Panc1 (cell line): ENCODE measurements at regions not wholly inside any gene's neighbourhood (a gene's known extent, or its start where the extent isn't known, plus 50 kb on each side); places are given as distances from the start of the nearest gene placed in this dataset.

ENCODE experiments used
- ATAC-seq: fragments of 200-7000 bp; cut with Tn5 transposase; 2 replicates; pipeline ENCODE4 v1.9.1; 2020; ENCODE audit warnings: mild to moderate bottlenecking, moderate library complexity
- BruUV-seq: library from RNA; stranded (reverse); fragments of 400-500 nt; replicated peaks from 2 replicates; lab custom pipeline; 2021; lab: Mats Ljungman, UMichigan
- CTCF ChIA-PET: fragments of 300-600 bp; sonication (Branson Sonifier 250); formaldehyde crosslinking; loops from one replicate; lab custom pipeline; 2022; ENCODE audit warnings: antibody characterized with exemption; lab: Charles Lee
- POLR2A ChIA-PET: fragments of 300-600 bp; sonication (Branson Sonifier 250); formaldehyde crosslinking; loops from one replicate; lab custom pipeline; 2022; ENCODE audit warnings: antibody characterized with exemption; lab: Charles Lee
- DNase-seq: peaks from one replicate; pipeline ENCODE4 v3.0.0-alpha.2; 2010; ENCODE audit warnings: low read depth, low spot score
- H3K27ac ChIP-seq: 2 replicates; pipeline ENCODE4 v1.5.1; 2011; ENCODE audit warnings: mild to moderate bottlenecking, low read length, inconsistent platforms
- H3K27me3 ChIP-seq: fragments of 200-500 bp; sonication (Bioruptor generic); 2 replicates; pipeline ENCODE4 v1.6.0; 2014; ENCODE audit warnings: low read length, inconsistent platforms; ENCODE audit not compliant: control insufficient read depth, insufficient read depth
- H3K36me3 ChIP-seq: fragments of 200-500 bp; sonication (Bioruptor generic); 2 replicates; pipeline ENCODE4 v1.5.1; 2014; ENCODE audit warnings: inconsistent platforms, mild to moderate bottlenecking, low read length, moderate library complexity; ENCODE audit not compliant: control insufficient read depth, insufficient read depth
- H3K4me1 ChIP-seq: 2 replicates; pipeline ENCODE4 v1.5.1; 2011; ENCODE audit warnings: inconsistent platforms, mild to moderate bottlenecking, low read length, moderate library complexity; ENCODE audit not compliant: control insufficient read depth, insufficient read depth
- H3K4me3 ChIP-seq, 2 experiments: 2 replicates each; pipeline ENCODE4 v1.5.1; 2011 to 2012; ENCODE audit warnings: low read depth in 2 of 2, low read length in 2 of 2, mild to moderate bottlenecking in 2 of 2, inconsistent platforms in 1 of 2, moderate library complexity in 1 of 2
- H3K9me3 ChIP-seq: fragments of 200-500 bp; sonication (Bioruptor generic); 2 replicates; pipeline ENCODE4 v1.5.1; 2014; ENCODE audit warnings: low read depth, mild to moderate bottlenecking, inconsistent platforms, low read length, moderate library complexity; ENCODE audit not compliant: control insufficient read depth, insufficient read depth
- POLR2AphosphoS5 ChIP-seq: IDR thresholded peaks from 2 replicates; pipeline ENCODE4 v1.6.1; 2012; ENCODE audit warnings: mild to moderate bottlenecking, low read depth, low read length, moderate library complexity
- SIN3A ChIP-seq: IDR thresholded peaks from 2 replicates; pipeline ENCODE4 v1.6.1; 2012; ENCODE audit warnings: low read depth, mild to moderate bottlenecking, low read length, moderate library complexity, borderline replicate concordance; ENCODE audit not compliant: insufficient read depth
- TCF7L2 ChIP-seq: IDR thresholded peaks from 2 replicates; pipeline ENCODE4 v1.6.1; 2011; ENCODE audit warnings: mild to moderate bottlenecking, low read depth, low read length, inconsistent platforms
- in situ Hi-C: cut with HindIII; loops from 2 replicates; pipeline ENCODE4 v1.10.0; 2016; ENCODE audit warnings: low sequenced_read_pairs, low pct_unique_long_range_greater_than_20kb
- intact Hi-C: fragments of 100-400 bp; cut with micrococcal nuclease; formaldehyde crosslinking; loops from one replicate; pipeline ENCODE4 v1.10.0; 2022; ENCODE audit not compliant: unreplicated experiment
- TF ChIP-seq, protein P1 (sequence below): fragments of 450-650 bp; IDR thresholded peaks from 2 replicates; pipeline ENCODE4 v1.5.1; 2017; ENCODE audit warnings: mild to moderate bottlenecking
- TF ChIP-seq, protein P2 (sequence below), 2 experiments: IDR thresholded peaks; 2 replicates each; pipeline ENCODE4 v1.6.1; 2011 to 2012; ENCODE audit warnings: low read depth in 2 of 2, control low read depth in 1 of 2, low read length in 1 of 2, mild to moderate bottlenecking in 1 of 2, moderate library complexity in 1 of 2; ENCODE audit not compliant: insufficient read depth in 1 of 2

DNA sequence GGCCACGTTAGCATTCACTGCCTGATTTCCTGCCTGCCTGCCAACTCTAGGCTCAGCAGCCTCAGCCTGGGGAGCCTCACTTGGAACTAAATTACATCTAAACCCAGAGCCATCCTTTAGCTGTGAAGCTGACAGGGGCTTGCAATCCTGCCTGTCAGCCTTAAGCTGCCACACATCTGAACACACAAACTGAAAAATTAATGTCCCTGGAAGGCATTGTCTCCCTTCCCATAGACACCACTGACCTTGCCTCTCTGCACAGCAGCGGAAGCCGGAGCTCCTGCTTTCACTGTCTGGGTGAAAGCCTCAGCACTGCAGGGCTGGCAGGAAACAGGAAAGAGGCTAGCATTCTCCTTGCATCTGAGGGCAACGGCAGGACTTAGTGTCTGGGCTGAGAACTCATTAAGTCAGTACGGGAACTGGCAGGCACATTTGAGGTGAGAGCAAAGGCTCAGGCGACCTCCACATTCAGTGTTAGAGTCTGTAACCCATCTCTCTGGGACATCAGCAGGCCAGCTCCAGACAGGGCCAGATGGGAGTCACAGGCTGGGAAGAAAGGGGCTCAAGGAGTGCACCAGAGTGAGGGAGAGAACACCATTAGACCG, 452.4 kb upstream of the C16orf82 start:
- no peaks in the 10 kb centered on the region for H3K9me3 ChIP-seq
- intact Hi-C loops: no loop called here
- no TSS peak for BruUV-seq
- H3K27me3 ChIP-seq: no peaks in the 10 kb centered on the region
- in situ Hi-C loops: no loop called here
- DNase-seq (no peak), ATAC-seq (no peak)
- ChIA-PET CTCF (no interaction called here), POLR2A (no interaction called here)
- no peak overlapping the region for H3K4me3 ChIP-seq
- H3K4me1 ChIP-seq: no peaks in the 10 kb centered on the region
- H3K36me3 ChIP-seq: no peaks in the 10 kb centered on the region
- H3K27ac ChIP-seq: no peak overlapping the region
- no peak for TF ChIP-seq TCF7L2
- no peak for TF ChIP-seq POLR2AphosphoS5
- TF ChIP-seq, protein P1, sequence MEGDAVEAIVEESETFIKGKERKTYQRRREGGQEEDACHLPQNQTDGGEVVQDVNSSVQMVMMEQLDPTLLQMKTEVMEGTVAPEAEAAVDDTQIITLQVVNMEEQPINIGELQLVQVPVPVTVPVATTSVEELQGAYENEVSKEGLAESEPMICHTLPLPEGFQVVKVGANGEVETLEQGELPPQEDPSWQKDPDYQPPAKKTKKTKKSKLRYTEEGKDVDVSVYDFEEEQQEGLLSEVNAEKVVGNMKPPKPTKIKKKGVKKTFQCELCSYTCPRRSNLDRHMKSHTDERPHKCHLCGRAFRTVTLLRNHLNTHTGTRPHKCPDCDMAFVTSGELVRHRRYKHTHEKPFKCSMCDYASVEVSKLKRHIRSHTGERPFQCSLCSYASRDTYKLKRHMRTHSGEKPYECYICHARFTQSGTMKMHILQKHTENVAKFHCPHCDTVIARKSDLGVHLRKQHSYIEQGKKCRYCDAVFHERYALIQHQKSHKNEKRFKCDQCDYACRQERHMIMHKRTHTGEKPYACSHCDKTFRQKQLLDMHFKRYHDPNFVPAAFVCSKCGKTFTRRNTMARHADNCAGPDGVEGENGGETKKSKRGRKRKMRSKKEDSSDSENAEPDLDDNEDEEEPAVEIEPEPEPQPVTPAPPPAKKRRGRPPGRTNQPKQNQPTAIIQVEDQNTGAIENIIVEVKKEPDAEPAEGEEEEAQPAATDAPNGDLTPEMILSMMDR: no peak
- TF ChIP-seq, protein P2, sequence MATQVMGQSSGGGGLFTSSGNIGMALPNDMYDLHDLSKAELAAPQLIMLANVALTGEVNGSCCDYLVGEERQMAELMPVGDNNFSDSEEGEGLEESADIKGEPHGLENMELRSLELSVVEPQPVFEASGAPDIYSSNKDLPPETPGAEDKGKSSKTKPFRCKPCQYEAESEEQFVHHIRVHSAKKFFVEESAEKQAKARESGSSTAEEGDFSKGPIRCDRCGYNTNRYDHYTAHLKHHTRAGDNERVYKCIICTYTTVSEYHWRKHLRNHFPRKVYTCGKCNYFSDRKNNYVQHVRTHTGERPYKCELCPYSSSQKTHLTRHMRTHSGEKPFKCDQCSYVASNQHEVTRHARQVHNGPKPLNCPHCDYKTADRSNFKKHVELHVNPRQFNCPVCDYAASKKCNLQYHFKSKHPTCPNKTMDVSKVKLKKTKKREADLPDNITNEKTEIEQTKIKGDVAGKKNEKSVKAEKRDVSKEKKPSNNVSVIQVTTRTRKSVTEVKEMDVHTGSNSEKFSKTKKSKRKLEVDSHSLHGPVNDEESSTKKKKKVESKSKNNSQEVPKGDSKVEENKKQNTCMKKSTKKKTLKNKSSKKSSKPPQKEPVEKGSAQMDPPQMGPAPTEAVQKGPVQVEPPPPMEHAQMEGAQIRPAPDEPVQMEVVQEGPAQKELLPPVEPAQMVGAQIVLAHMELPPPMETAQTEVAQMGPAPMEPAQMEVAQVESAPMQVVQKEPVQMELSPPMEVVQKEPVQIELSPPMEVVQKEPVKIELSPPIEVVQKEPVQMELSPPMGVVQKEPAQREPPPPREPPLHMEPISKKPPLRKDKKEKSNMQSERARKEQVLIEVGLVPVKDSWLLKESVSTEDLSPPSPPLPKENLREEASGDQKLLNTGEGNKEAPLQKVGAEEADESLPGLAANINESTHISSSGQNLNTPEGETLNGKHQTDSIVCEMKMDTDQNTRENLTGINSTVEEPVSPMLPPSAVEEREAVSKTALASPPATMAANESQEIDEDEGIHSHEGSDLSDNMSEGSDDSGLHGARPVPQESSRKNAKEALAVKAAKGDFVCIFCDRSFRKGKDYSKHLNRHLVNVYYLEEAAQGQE (IDR thresholded peaks at IDR 0.05; ENCODE audit: insufficient read depth in 1 of 2, low read depth in 2 of 2, low read length in 1 of 2): no peak
- TF ChIP-seq SIN3A: no peak

DNA sequence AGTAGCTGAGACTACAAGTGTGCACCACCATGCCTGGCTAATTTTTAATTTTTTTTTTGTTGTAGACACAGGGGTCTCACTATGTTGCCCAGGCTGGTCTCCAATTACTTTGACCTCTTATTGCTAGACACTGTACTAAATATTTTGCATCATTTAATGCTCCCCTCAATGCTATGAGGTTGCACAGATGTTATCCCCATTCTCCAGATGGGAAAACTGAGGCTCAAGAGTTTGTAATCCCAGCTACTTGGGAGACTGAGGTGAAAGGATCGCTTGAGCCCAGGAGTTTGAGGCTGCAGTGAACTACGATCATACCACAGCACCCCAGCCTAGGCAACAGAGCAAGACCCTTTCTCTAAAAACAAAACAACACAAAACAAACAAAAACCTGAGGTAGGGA, 443.3 kb upstream of the C16orf82 start:
- intact Hi-C loops (no loop called here), in situ Hi-C loops (no loop called here)
- Histone ChIP-seq H3K9me3 (no peaks in the 10 kb centered on the region), H3K4me1 (no peaks in the 10 kb centered on the region), H3K4me3 (no peak overlapping the region), H3K27ac (no peak overlapping the region), H3K36me3 (no peaks in the 10 kb centered on the region), H3K27me3 (no peaks in the 10 kb centered on the region)
- ATAC-seq (no peak), DNase-seq (no peak)
- POLR2A ChIA-PET: no interaction called here
- no TSS peak for BruUV-seq
- CTCF ChIA-PET: no interaction called here
- TF ChIP-seq TCF7L2 (no peak), SIN3A (no peak), POLR2AphosphoS5 (no peak)
- TF ChIP-seq, protein P1: no peak
- TF ChIP-seq, protein P2 (IDR thresholded peaks at IDR 0.05; ENCODE audit: insufficient read depth in 1 of 2, low read depth in 2 of 2, low read length in 1 of 2): no peak
